GM18861 (cell line): ENCODE measurements at regions not wholly inside any gene's neighbourhood (a gene's known extent, or its start where the extent isn't known, plus 50 kb on each side); places are given as distances from the start of the nearest gene placed in this dataset.

Experiments used
- ATAC-seq: cut with Tn5 transposase; IDR thresholded peaks from one replicate; pipeline ENCODE4 v1.9.1; 2021; ENCODE audit not compliant: unreplicated experiment

GRCh38 chr12:87687362-87687761 lies 341.8 kb downstream of the C12orf50 start:
- ATAC-seq, result no peak

- ATAC-seq, result no peak
These were observed 343.5 kb downstream of the C12orf50 start for GRCh38 chr12:87685696-87686095.

- no peak for ATAC-seq
These were observed 349.9 kb downstream of the C12orf50 start for GRCh38 chr12:87679251-87679650.

GRCh38 chr12:87678453-87678852 lies 350.7 kb downstream of the C12orf50 start:
- ATAC-seq, result no peak

GRCh38 chr12:87676731-87677130 lies 352.5 kb downstream of the C12orf50 start:
- ATAC-seq, result no peak

GRCh38 chr12:87671757-87672156 lies 357.4 kb downstream of the C12orf50 start:
- no peak for ATAC-seq

- no peak for ATAC-seq
These were observed 358.8 kb downstream of the C12orf50 start for GRCh38 chr12:87670448-87670847.

GRCh38 chr12:87667378-87667777 lies 361.8 kb downstream of the C12orf50 start:
- no peak for ATAC-seq

GRCh38 chr12:87661786-87662377 lies 367.3 kb downstream of the C12orf50 start:
- ATAC-seq, result peak; percentile 84

- ATAC-seq, result no peak
These were observed 368.0 kb downstream of the C12orf50 start for GRCh38 chr12:87660987-87661774.

GRCh38 chr12:87660291-87660690 lies 368.9 kb downstream of the C12orf50 start:
- ATAC-seq, result no peak

GRCh38 chr12:87656311-87656710 lies 372.9 kb downstream of the C12orf50 start:
- no peak for ATAC-seq

GRCh38 chr12:87651670-87652425 lies 377.4 kb downstream of the C12orf50 start:
- no peak for ATAC-seq

- no peak for ATAC-seq
These were observed 387.0 kb downstream of the C12orf50 start for GRCh38 chr12:87642245-87642644.

GRCh38 chr12:87618199-87618598 lies 411.0 kb downstream of the C12orf50 start:
- no peak for ATAC-seq

GRCh38 chr12:87612996-87613395 lies 416.2 kb downstream of the C12orf50 start:
- no peak for ATAC-seq

- ATAC-seq, result no peak
These were observed 420.9 kb downstream of the C12orf50 start for GRCh38 chr12:87608321-87608720.

- ATAC-seq, result no peak
These were observed 425.5 kb downstream of the C12orf50 start for GRCh38 chr12:87603727-87604126.

- no peak for ATAC-seq
These were observed 429.7 kb downstream of the C12orf50 start for GRCh38 chr12:87599459-87599858.

GRCh38 chr12:87597114-87597513 lies 432.1 kb downstream of the C12orf50 start:
- no peak for ATAC-seq

- ATAC-seq, result no peak
These were observed 432.6 kb downstream of the C12orf50 start for GRCh38 chr12:87596636-87597035.

- ATAC-seq, result no peak
These were observed 433.1 kb downstream of the C12orf50 start for GRCh38 chr12:87596134-87596533.
